ENCODE measurements at regions not wholly inside any gene's neighbourhood (a gene's known extent, or its start where the extent isn't known, plus 50 kb on each side); places are given as distances from the start of the nearest gene placed in this dataset.
"Not testable (repeated sequence)": the region's sequence is repeated elsewhere in the genome, so short reads cannot be mapped to it uniquely, and the experiment has no call there.

DNA sequence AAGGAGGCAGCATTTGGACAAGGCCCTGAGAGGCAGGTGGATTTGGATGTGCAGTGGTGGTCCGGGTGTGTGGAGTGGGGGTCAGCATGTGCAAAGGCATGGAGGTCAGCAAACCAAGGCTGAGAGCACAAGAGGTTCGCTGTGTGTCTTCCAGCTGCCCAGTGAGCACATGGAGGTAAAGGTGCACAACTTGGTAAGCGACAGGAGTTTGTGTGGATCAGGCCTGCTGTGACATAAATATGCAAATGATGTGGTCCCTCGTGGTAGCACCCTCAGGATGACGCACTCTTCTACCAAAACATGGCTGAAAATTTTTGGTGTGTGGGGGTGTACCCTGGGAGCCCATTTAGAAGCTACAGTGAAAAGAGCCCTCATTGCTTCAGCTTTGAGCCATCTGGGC is 271.0 kb upstream of the PLGLB2 start:
- TF ChIP-seq, protein P1, sequence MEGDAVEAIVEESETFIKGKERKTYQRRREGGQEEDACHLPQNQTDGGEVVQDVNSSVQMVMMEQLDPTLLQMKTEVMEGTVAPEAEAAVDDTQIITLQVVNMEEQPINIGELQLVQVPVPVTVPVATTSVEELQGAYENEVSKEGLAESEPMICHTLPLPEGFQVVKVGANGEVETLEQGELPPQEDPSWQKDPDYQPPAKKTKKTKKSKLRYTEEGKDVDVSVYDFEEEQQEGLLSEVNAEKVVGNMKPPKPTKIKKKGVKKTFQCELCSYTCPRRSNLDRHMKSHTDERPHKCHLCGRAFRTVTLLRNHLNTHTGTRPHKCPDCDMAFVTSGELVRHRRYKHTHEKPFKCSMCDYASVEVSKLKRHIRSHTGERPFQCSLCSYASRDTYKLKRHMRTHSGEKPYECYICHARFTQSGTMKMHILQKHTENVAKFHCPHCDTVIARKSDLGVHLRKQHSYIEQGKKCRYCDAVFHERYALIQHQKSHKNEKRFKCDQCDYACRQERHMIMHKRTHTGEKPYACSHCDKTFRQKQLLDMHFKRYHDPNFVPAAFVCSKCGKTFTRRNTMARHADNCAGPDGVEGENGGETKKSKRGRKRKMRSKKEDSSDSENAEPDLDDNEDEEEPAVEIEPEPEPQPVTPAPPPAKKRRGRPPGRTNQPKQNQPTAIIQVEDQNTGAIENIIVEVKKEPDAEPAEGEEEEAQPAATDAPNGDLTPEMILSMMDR (optimal IDR thresholded peaks at IDR 0.05 in 1 of 3, IDR thresholded peaks at IDR 0.05 in 1 of 3, conservative IDR thresholded peaks at IDR 0.05 in 1 of 3; ENCODE audit: extremely low read depth in 1 of 3, insufficient read depth in 2 of 3, low read length in 3 of 3), result not testable (repeated sequence)
- TF ChIP-seq EZH2 (IDR thresholded peaks at IDR 0.05; ENCODE audit: low read length), result not testable (repeated sequence)
